Endothelial cell of umbilical vein (primary cell): ENCODE measurements at regions not wholly inside any gene's neighbourhood (a gene's known extent, or its start where the extent isn't known, plus 50 kb on each side); places are given as distances from the start of the nearest gene placed in this dataset.

Source experiments
- BruUV-seq: library from RNA; stranded (reverse); fragments of 400-500 nt; replicated peaks from 2 replicates; lab custom pipeline; 2021; lab: Mats Ljungman, UMichigan
- CTCF ChIA-PET: fragments of 300-600, 350-600 bp; sonication (Branson Sonifier 250); formaldehyde crosslinking; loops from one replicate; lab custom pipeline; 2021; ENCODE audit warnings: antibody characterized with exemption, inconsistent platforms; lab: Charles Lee
- POLR2A ChIA-PET: fragments of 300-600, 350-600 bp; sonication (Branson Sonifier 250); formaldehyde crosslinking; loops from one replicate; lab custom pipeline; 2021; ENCODE audit warnings: antibody characterized with exemption, inconsistent platforms; lab: Charles Lee
- DNase-seq: peaks from one replicate; pipeline ENCODE4 v3.0.0-alpha.2; 2011; ENCODE audit warnings: low read depth, low spot score
- FAIRE-seq: peaks from 2 replicates; lab custom pipeline; 2011; peaks lifted over from hg19 to GRCh38; lab: Jason Lieb, UNC
- H2AFZ ChIP-seq: 2 replicates; pipeline ENCODE4 v1.6.0; 2012; ENCODE audit warnings: low read depth, low read length, control low read depth, inconsistent platforms
- H3K27ac ChIP-seq: 2 replicates; pipeline ENCODE4 v1.5.1; 2011; ENCODE audit warnings: low read depth, mild to moderate bottlenecking, control low read depth, low read length, moderate library complexity; ENCODE audit not compliant: insufficient read depth
- H3K27me3 ChIP-seq, 2 experiments: 2 replicates each; pipeline versions ENCODE4 v1.6.0 to v1.6.1; 2011; ENCODE audit warnings: low read length in 2 of 2, mixed read lengths in 1 of 2; ENCODE audit not compliant: control insufficient read depth in 2 of 2, insufficient read depth in 2 of 2
- H3K36me3 ChIP-seq, 2 experiments: 2 replicates in 1 of 2; 3 replicates in 1 of 2; pipeline ENCODE4 v1.5.1; 2011; ENCODE audit warnings: low read length in 2 of 2, mild to moderate bottlenecking in 1 of 2, moderate library complexity in 1 of 2; ENCODE audit not compliant: control insufficient read depth in 2 of 2, insufficient read depth in 2 of 2; ENCODE audit errors: extremely low read depth in 1 of 2
- H3K4me1 ChIP-seq: 3 replicates; pipeline ENCODE4 v1.5.1; 2011; ENCODE audit warnings: mild to moderate bottlenecking, low read length; ENCODE audit not compliant: control insufficient read depth, insufficient read depth; ENCODE audit errors: extremely low read depth
- H3K4me2 ChIP-seq: 2 replicates; pipeline ENCODE4 v1.6.1; 2011; ENCODE audit warnings: low read length, control low read depth, mixed read lengths; ENCODE audit not compliant: insufficient read depth
- H3K4me3 ChIP-seq, 3 experiments: fragments of 200-600 bp in 1 of 3; sonication (generic), shearing (Covaris generic) in 1 of 3; replicated peaks in 1 of 3; 2 replicates each; pipeline ENCODE4 v1.5.1; 2011 to 2016; ENCODE audit warnings: control low read depth in 3 of 3, low read length in 3 of 3, mild to moderate bottlenecking in 2 of 3, inconsistent platforms in 1 of 3, low read depth in 1 of 3, moderate library complexity in 1 of 3; ENCODE audit not compliant: insufficient read depth in 1 of 3
- H3K79me2 ChIP-seq: 2 replicates; pipeline ENCODE4 v1.6.0; 2012; ENCODE audit warnings: low read length, inconsistent platforms; ENCODE audit not compliant: control insufficient read depth, insufficient read depth
- H3K9ac ChIP-seq: replicated peaks from 2 replicates; pipeline ENCODE3; 2011; ENCODE audit warnings: low read length, control low read depth; ENCODE audit not compliant: insufficient read depth; ENCODE audit errors: extremely low read depth
- H3K9me1 ChIP-seq: replicated peaks from 3 replicates; pipeline ENCODE4 v1.6.0; 2011; ENCODE audit warnings: mild to moderate bottlenecking, low read length; ENCODE audit not compliant: control insufficient read depth, insufficient read depth; ENCODE audit errors: extremely low read depth
- H3K9me3 ChIP-seq: replicated peaks from 2 replicates; pipeline ENCODE4 v1.5.1; 2012; ENCODE audit warnings: low read length, inconsistent platforms; ENCODE audit not compliant: control insufficient read depth, insufficient read depth
- H4K20me1 ChIP-seq: replicated peaks from 2 replicates; pipeline ENCODE3; 2011; ENCODE audit warnings: mild to moderate bottlenecking, low read length; ENCODE audit not compliant: control insufficient read depth, insufficient read depth; ENCODE audit errors: extremely low read depth
- CTCF ChIP-seq, 2 donors: IDR thresholded peaks; 1 replicate in 1 of 2; 2 replicates in 1 of 2; pipeline ENCODE4 v1.5.1; 2011; ENCODE audit warnings: low read length in 2 of 2, mild to moderate bottlenecking in 2 of 2, moderate library complexity in 2 of 2, control low read depth in 1 of 2, inconsistent platforms in 1 of 2, low read depth in 1 of 2; ENCODE audit not compliant: insufficient read depth in 1 of 2; ENCODE audit errors: extremely low read depth in 1 of 2
- EZH2 ChIP-seq: IDR thresholded peaks from 2 replicates; pipeline ENCODE4 v1.6.1; 2012; ENCODE audit warnings: borderline replicate concordance, low read depth, mild to moderate bottlenecking, moderate library complexity, low read length, inconsistent platforms; ENCODE audit not compliant: severe bottlenecking
- FOS ChIP-seq: IDR thresholded peaks from 2 replicates; pipeline ENCODE4 v1.6.1; 2011; ENCODE audit warnings: mild to moderate bottlenecking, low read length, moderate library complexity, borderline replicate concordance; ENCODE audit not compliant: insufficient read depth
- GATA2 ChIP-seq: IDR thresholded peaks from 2 replicates; pipeline ENCODE4 v1.7.0; 2011; ENCODE audit warnings: low read depth, mild to moderate bottlenecking, moderate library complexity, mixed read lengths, low read length; ENCODE audit not compliant: insufficient read length, insufficient read depth
- JUN ChIP-seq: IDR thresholded peaks from 2 replicates; pipeline ENCODE4 v1.6.1; 2011; ENCODE audit warnings: borderline replicate concordance, low read depth; ENCODE audit not compliant: insufficient read length, insufficient read depth
- MAX ChIP-seq: IDR thresholded peaks from 2 replicates; pipeline ENCODE4 v1.6.1; 2011; ENCODE audit not compliant: insufficient read depth, insufficient read length
- MYC ChIP-seq: IDR thresholded peaks from one replicate; pipeline ENCODE4 v1.6.1; 2011; ENCODE audit warnings: mild to moderate bottlenecking, low read depth, low read length
- POLR2A ChIP-seq: IDR thresholded peaks from 2 replicates; pipeline ENCODE4 v1.6.1; 2012; ENCODE audit warnings: low read depth, mild to moderate bottlenecking, control low read depth, low read length
- POLR2AphosphoS5 ChIP-seq: IDR thresholded peaks from 2 replicates; pipeline ENCODE4 v1.6.1; 2012; ENCODE audit warnings: low read depth, mild to moderate bottlenecking, control low read depth, low read length, moderate library complexity; ENCODE audit not compliant: insufficient read depth
- dilution Hi-C: fragments of 300-500 bp; cut with MboI; formaldehyde crosslinking; loops from one replicate; pipeline ENCODE4 v1.15.0; 2019; ENCODE audit warnings: low sequenced_read_pairs; ENCODE audit not compliant: extremely low pct_ligation_motif_present
- intact Hi-C: fragments of 100-400 bp; cut with micrococcal nuclease; formaldehyde crosslinking; loops from one replicate; pipeline ENCODE4 v1.10.0; 2022

DNA sequence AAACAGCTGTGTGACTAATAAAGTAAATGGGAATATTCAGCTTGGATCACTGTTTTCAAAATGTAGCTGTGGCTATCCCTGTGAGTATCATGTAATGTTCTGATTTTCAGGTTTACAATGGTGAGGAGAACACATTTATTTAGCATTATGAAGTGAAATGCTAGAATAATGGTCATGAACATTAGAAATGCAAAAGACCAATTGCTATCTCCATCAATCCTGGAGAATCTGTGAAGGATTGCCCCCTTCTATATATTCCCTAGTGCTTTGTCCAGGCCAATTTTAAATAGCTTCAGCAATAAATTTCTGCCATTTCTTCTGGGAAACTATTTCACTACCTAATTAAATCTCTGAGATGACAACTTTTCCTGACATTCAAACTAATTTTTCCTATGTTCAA, 1399.1 kb downstream of the PCDH19 start:
- intact Hi-C loops: no loop called here
- POLR2A ChIA-PET: no interaction called here

GRCh38 chrX:99001286-99001685, 1408.8 kb downstream of the PCDH19 start:
- TF ChIP-seq MYC (no peak), FOS (no peak), EZH2 (no peak), CTCF (IDR thresholded peaks at IDR 0.05; ENCODE audit: extremely low read depth in 1 of 2, insufficient read depth in 1 of 2, low read depth in 1 of 2, low read length in 2 of 2) (no peak), MAX (no peak), GATA2 (no peak), POLR2AphosphoS5 (no peak), JUN (no peak), POLR2A (no peak)
- Histone ChIP-seq H3K36me3 (no peaks in the 10 kb centered on the region), H3K27ac (no peak overlapping the region), H4K20me1 (no peaks in the 10 kb centered on the region), H2AFZ (no peak overlapping the region), H3K9me3 (no peaks in the 10 kb centered on the region), H3K79me2 (no peaks in the 10 kb centered on the region), H3K27me3 (no peaks in the 10 kb centered on the region), H3K4me3 (no peak overlapping the region), H3K4me1 (no peaks in the 10 kb centered on the region), H3K9ac (no peak overlapping the region), H3K9me1 (no peaks in the 10 kb centered on the region), H3K4me2 (no peak overlapping the region)
- dilution Hi-C loops (no loop called here), intact Hi-C loops (no loop called here)
- POLR2A ChIA-PET: no interaction called here
- no TSS peak for BruUV-seq
- FAIRE-seq (no peak), DNase-seq (no peak)
- CTCF ChIA-PET: no interaction called here

More for the DNA sequence above, 1399.1 kb downstream of the PCDH19 start:
- Histone ChIP-seq H3K79me2 (no peaks in the 10 kb centered on the region), H3K9me3 (no peaks in the 10 kb centered on the region), H3K4me2 (no peak overlapping the region), H3K9me1 (no peaks in the 10 kb centered on the region), H3K4me3 (no peak overlapping the region), H3K27me3 (no peaks in the 10 kb centered on the region), H3K36me3 (no peaks in the 10 kb centered on the region), H3K27ac (no peak overlapping the region), H4K20me1 (no peaks in the 10 kb centered on the region), H3K9ac (no peak overlapping the region), H2AFZ (no peak overlapping the region), H3K4me1 (no peaks in the 10 kb centered on the region)
- CTCF ChIA-PET: no interaction called here
- dilution Hi-C loops: no loop called here
- BruUV-seq: no TSS peak
- DNase-seq (no peak), FAIRE-seq (no peak)
- TF ChIP-seq EZH2 (no peak), FOS (no peak)
